GM18951 (cell line): ENCODE measurements at regions not wholly inside any gene's neighbourhood (a gene's known extent, or its start where the extent isn't known, plus 50 kb on each side); places are given as distances from the start of the nearest gene placed in this dataset.

Experiments
- POLR2A ChIP-seq: IDR thresholded peaks from 4 replicates; pipeline ENCODE4 v1.6.1; 2011; ENCODE audit warnings: mild to moderate bottlenecking; ENCODE audit not compliant: insufficient read length, insufficient read depth; ENCODE audit errors: extremely low read depth
- in situ Hi-C: fragments of 300-500 bp; cut with MboI; formaldehyde crosslinking; loops from one replicate; pipeline ENCODE4 v1.12.0; 2022; ENCODE audit warnings: low sequenced_read_pairs, mixed read lengths, inconsistent platforms; ENCODE audit not compliant: unreplicated experiment

GRCh38 chr14:53325176-53325806 lies 172.2 kb upstream of the DDHD1 start:
- no peak for TF ChIP-seq POLR2A
- in situ Hi-C loops = no loop called here

- in situ Hi-C loops = loop anchor here (25.0 kb wide), 1 partner anchor 479 kb away; no protein-coding TSS in a partner anchor
- TF ChIP-seq POLR2A = no peak
Measured at GRCh38 chr14:53316504-53316903, 163.4 kb upstream of the DDHD1 start.

GRCh38 chr14:53310412-53310811 lies 157.3 kb upstream of the DDHD1 start:
- no peak for TF ChIP-seq POLR2A
- in situ Hi-C loops = loop anchor here (25.0 kb wide), 1 partner anchor 473 kb away; no protein-coding TSS in a partner anchor

GRCh38 chr14:53306911-53307310 lies 153.8 kb upstream of the DDHD1 start:
- no peak for TF ChIP-seq POLR2A
- in situ Hi-C loops = loop anchor here (25.0 kb wide), 1 partner anchor 470 kb away; no protein-coding TSS in a partner anchor

- in situ Hi-C loops = loop anchor here (25.0 kb wide), 1 partner anchor 469 kb away; no protein-coding TSS in a partner anchor
- no peak for TF ChIP-seq POLR2A
Measured at GRCh38 chr14:53306267-53306721, 153.2 kb upstream of the DDHD1 start.

GRCh38 chr14:53304726-53305381 lies 151.7 kb upstream of the DDHD1 start:
- in situ Hi-C loops = loop anchor here (25.0 kb wide), 1 partner anchor 468 kb away; no protein-coding TSS in a partner anchor

GRCh38 chr14:53295985-53296582 lies 143.0 kb upstream of the DDHD1 start:
- in situ Hi-C loops = no loop called here
- no peak for TF ChIP-seq POLR2A

More at GRCh38 chr14:53304726-53305381, 151.7 kb upstream of the DDHD1 start:
- no peak for TF ChIP-seq POLR2A

GRCh38 chr14:53295372-53295771 lies 142.2 kb upstream of the DDHD1 start:
- in situ Hi-C loops = no loop called here
- TF ChIP-seq POLR2A = no peak

- in situ Hi-C loops = no loop called here
- no peak for TF ChIP-seq POLR2A
Measured at GRCh38 chr14:53286301-53286700, 133.2 kb upstream of the DDHD1 start.

GRCh38 chr14:53285821-53286220 lies 132.7 kb upstream of the DDHD1 start:
- in situ Hi-C loops = no loop called here
- TF ChIP-seq POLR2A = no peak

- in situ Hi-C loops = no loop called here
- TF ChIP-seq POLR2A = no peak
Measured at GRCh38 chr14:53285064-53285463, 131.9 kb upstream of the DDHD1 start.

GRCh38 chr14:53278602-53279506 lies 125.7 kb upstream of the DDHD1 start:
- no peak for TF ChIP-seq POLR2A
- in situ Hi-C loops = no loop called here

GRCh38 chr14:53273671-53274072 lies 120.5 kb upstream of the DDHD1 start:
- in situ Hi-C loops = no loop called here
- TF ChIP-seq POLR2A = no peak
